ENCODE measurements at regions not wholly inside any gene's neighbourhood (a gene's known extent, or its start where the extent isn't known, plus 50 kb on each side); places are given as distances from the start of the nearest gene placed in this dataset.

DNA sequence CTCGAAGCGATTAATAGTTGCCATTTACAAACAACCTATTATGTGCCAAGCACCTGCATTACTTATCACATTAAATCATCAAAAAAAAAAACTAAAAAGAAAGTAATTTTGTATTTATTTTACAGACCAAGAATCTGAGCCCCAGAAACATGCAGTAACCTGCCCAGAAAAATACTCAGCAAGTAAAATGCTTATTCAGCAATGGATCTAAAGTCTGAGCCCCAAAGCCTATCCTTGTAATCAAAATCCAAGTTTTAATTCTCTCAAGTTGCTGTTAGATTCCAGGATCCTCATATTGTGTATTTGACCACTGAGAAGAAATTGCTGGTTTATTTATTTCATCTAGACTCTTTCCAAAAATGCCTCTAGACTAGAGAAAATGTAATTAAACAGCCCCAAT is 783.3 kb upstream of the API5 start:
- no peaks in the 10 kb centered on the region for H3K4me1 ChIP-seq (ENCODE audit: control insufficient read depth in 1 of 2, low read depth in 2 of 2)
- ATAC-seq (ENCODE audit: insufficient number of reproducible peaks, low FRiP score, low read depth) = no peak
- H3K9me3 ChIP-seq = no peaks in the 10 kb centered on the region
- no peak overlapping the region for H3K4me3 ChIP-seq
- H3K27ac ChIP-seq = no peak overlapping the region
- no peak for DNase-seq (ENCODE audit: low spot score)
- no peaks in the 10 kb centered on the region for H3K36me3 ChIP-seq
- TF ChIP-seq, protein P1, sequence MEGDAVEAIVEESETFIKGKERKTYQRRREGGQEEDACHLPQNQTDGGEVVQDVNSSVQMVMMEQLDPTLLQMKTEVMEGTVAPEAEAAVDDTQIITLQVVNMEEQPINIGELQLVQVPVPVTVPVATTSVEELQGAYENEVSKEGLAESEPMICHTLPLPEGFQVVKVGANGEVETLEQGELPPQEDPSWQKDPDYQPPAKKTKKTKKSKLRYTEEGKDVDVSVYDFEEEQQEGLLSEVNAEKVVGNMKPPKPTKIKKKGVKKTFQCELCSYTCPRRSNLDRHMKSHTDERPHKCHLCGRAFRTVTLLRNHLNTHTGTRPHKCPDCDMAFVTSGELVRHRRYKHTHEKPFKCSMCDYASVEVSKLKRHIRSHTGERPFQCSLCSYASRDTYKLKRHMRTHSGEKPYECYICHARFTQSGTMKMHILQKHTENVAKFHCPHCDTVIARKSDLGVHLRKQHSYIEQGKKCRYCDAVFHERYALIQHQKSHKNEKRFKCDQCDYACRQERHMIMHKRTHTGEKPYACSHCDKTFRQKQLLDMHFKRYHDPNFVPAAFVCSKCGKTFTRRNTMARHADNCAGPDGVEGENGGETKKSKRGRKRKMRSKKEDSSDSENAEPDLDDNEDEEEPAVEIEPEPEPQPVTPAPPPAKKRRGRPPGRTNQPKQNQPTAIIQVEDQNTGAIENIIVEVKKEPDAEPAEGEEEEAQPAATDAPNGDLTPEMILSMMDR (IDR thresholded peaks at IDR 0.05) = no peak
- no peaks in the 10 kb centered on the region for H3K27me3 ChIP-seq (replicated peaks; ENCODE audit: insufficient read depth)

GRCh38 chr11:42528911-42529310 is 782.9 kb upstream of the API5 start:
- H3K36me3 ChIP-seq = no peaks in the 10 kb centered on the region
- no peak overlapping the region for H3K27ac ChIP-seq
- H3K4me1 ChIP-seq (ENCODE audit: control insufficient read depth in 1 of 2, low read depth in 2 of 2) = no peaks in the 10 kb centered on the region
- DNase-seq (ENCODE audit: low spot score) (no peak), ATAC-seq (ENCODE audit: insufficient number of reproducible peaks, low FRiP score, low read depth) (no peak)
- no peak overlapping the region for H3K4me3 ChIP-seq
- TF ChIP-seq, protein P1 (IDR thresholded peaks at IDR 0.05) = no peak
- no peaks in the 10 kb centered on the region for H3K27me3 ChIP-seq (replicated peaks; ENCODE audit: insufficient read depth)
- no peaks in the 10 kb centered on the region for H3K9me3 ChIP-seq

DNA sequence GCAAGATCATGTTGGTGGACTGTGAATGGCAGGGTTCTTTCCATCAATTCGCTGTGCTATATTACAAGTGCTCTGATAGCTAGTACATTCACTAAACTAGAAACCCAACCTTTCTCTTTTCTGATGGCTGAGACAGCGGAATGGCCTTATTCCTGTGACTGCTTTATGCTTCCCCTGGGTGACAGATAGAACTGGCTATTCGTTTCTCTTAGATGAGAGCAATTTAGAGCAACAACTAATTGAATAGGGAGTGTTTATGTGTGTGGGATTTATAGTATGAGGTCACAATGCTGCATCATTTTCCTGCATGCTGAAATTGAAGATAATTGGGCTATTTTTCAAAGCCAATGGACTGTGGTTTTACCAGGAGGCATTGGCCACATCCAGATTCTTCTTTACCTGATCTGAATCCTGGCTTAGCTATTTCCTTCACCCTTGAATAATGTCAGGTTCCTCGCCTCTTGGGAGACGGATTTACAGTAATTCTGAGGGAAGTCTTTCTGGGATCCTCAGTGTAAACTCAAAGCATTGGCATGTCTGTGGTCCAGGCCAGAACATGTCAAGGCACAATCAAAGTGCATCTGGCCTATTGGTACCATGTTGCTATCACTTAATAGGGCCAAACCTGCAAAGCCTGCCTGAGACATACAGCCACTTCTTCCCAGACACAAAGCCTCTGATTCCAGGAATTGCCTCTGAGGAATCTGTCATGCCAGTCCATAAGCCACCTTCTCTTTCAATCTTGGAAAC is 775.0 kb upstream of the API5 start:
- Histone ChIP-seq H3K27ac (no peak overlapping the region), H3K36me3 (no peaks in the 10 kb centered on the region), H3K9me3 (no peaks in the 10 kb centered on the region), H3K4me3 (no peak overlapping the region), H3K27me3 (replicated peaks; ENCODE audit: insufficient read depth) (no peaks in the 10 kb centered on the region), H3K4me1 (ENCODE audit: control insufficient read depth in 1 of 2, low read depth in 2 of 2) (no peaks in the 10 kb centered on the region)
- ATAC-seq (ENCODE audit: insufficient number of reproducible peaks, low FRiP score, low read depth) (no peak), DNase-seq (ENCODE audit: low spot score) (no peak)
- TF ChIP-seq, protein P1 (IDR thresholded peaks at IDR 0.05) = no peak

DNA sequence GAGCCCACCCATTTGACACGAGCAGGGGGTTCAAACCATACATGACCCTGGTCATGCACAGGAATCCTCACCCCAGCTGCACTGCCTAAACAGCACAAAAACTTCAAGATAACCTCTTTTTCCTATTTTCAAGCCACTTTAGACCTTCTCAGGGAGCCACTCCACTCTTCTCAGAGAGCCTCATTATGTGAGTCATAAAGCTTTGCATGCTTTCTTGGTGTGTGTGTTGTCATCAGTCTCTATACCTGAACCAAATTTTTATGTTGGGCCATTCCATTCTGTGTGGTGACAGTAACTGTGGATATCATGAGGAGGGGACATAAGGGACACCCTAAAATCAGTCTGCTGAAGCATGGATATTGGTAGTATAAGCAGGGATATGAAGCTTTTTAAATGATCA is 769.5 kb upstream of the API5 start:
- no peak overlapping the region for H3K27ac ChIP-seq
- H3K9me3 ChIP-seq = no peaks in the 10 kb centered on the region
- no peaks in the 10 kb centered on the region for H3K36me3 ChIP-seq
- H3K4me3 ChIP-seq = no peak overlapping the region
- H3K27me3 ChIP-seq (replicated peaks; ENCODE audit: insufficient read depth) = no peaks in the 10 kb centered on the region
- H3K4me1 ChIP-seq (ENCODE audit: control insufficient read depth in 1 of 2, low read depth in 2 of 2) = no peaks in the 10 kb centered on the region
- ATAC-seq (ENCODE audit: insufficient number of reproducible peaks, low FRiP score, low read depth) (no peak), DNase-seq (ENCODE audit: low spot score) (no peak)
- TF ChIP-seq, protein P1 (IDR thresholded peaks at IDR 0.05) = no peak

DNA sequence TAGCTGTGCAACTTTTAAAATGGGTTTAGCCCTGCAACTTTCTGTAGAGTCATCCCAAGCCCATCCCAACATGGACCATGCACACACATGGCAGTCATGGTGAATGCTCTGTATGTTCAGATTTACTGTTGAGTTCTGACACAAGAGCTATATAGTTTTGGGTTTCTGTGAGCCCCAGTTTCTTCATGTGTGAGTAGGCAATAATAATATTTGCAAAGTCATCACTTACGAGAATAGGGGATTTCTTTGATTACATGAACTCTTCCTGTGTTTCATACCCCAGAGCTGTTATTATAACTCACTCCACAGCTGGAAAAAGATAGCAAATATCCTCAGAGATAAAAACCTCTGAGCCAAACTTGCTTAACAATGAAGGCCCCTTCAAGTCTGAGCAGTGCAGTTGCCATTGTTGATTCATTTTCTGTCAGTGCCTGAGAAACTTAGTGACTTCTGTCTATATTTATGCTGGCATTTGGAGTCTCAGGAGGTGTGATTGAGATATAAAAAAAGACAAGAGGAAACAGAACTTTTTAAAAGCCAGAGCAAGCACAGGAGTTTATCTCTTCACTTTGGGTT is 767.9 kb upstream of the API5 start:
- Histone ChIP-seq H3K9me3 (no peaks in the 10 kb centered on the region), H3K36me3 (no peaks in the 10 kb centered on the region), H3K27me3 (replicated peaks; ENCODE audit: insufficient read depth) (no peaks in the 10 kb centered on the region), H3K4me1 (ENCODE audit: control insufficient read depth in 1 of 2, low read depth in 2 of 2) (no peaks in the 10 kb centered on the region), H3K4me3 (no peak overlapping the region), H3K27ac (no peak overlapping the region)
- no peak for DNase-seq (ENCODE audit: low spot score)
- ATAC-seq (ENCODE audit: insufficient number of reproducible peaks, low FRiP score, low read depth) = no peak
- TF ChIP-seq, protein P1 (IDR thresholded peaks at IDR 0.05) = no peak
